ENCODE measurements at regions not wholly inside any gene's neighbourhood (a gene's known extent, or its start where the extent isn't known, plus 50 kb on each side); places are given as distances from the start of the nearest gene placed in this dataset.

- DNase-seq (no peak), FAIRE-seq (no peak)
- Histone ChIP-seq H3K36me3 (ENCODE audit: control insufficient read depth in 2 of 3, insufficient read depth in 3 of 3, low read length in 3 of 3) (no peaks in the 10 kb centered on the region), H3K9me3 (ENCODE audit: control insufficient read depth in 2 of 3, insufficient read depth in 1 of 3, low read length in 3 of 3) (no peaks in the 10 kb centered on the region), H3K9ac (ENCODE audit: low read length in 3 of 3) (no peak overlapping the region), H3K4me3 (ENCODE audit: low read length in 3 of 3) (no peak overlapping the region), H3K4me1 (ENCODE audit: control insufficient read depth in 2 of 3, insufficient read depth in 2 of 3, low read depth in 1 of 3, low read length in 3 of 3) (no peaks in the 10 kb centered on the region), H3K27ac (ENCODE audit: low read depth in 2 of 2, low read length in 2 of 2) (no peak overlapping the region), H3K27me3 (ENCODE audit: control insufficient read depth, insufficient read depth, low read length) (peaks cover 14% of the 10 kb centered on the region)
- intact Hi-C loops (cut with DNase I) = no loop called here
- no peak for TF ChIP-seq CTCF (IDR thresholded peaks at IDR 0.05; ENCODE audit: borderline replicate concordance, extremely low read depth, insufficient read depth)
Observed at GRCh38 chr17:56675876-56676660, 82.6 kb downstream of the NOG start.

GRCh38 chr17:56676810-56677209 is 83.3 kb downstream of the NOG start:
- no peaks in the 10 kb centered on the region for H3K4me1 ChIP-seq (ENCODE audit: control insufficient read depth in 2 of 3, insufficient read depth in 2 of 3, low read depth in 1 of 3, low read length in 3 of 3)
- no peak for TF ChIP-seq CTCF (IDR thresholded peaks at IDR 0.05; ENCODE audit: borderline replicate concordance, extremely low read depth, insufficient read depth)
- peaks cover 14% of the 10 kb centered on the region for H3K27me3 ChIP-seq (ENCODE audit: control insufficient read depth, insufficient read depth, low read length)
- H3K27ac ChIP-seq (ENCODE audit: low read depth in 2 of 2, low read length in 2 of 2) = no peak overlapping the region
- no peaks in the 10 kb centered on the region for H3K9me3 ChIP-seq (ENCODE audit: control insufficient read depth in 2 of 3, insufficient read depth in 1 of 3, low read length in 3 of 3)
- no peaks in the 10 kb centered on the region for H3K36me3 ChIP-seq (ENCODE audit: control insufficient read depth in 2 of 3, insufficient read depth in 3 of 3, low read length in 3 of 3)
- intact Hi-C loops (cut with DNase I) = no loop called here
- no peak for DNase-seq
- FAIRE-seq = no peak
- no peak overlapping the region for H3K4me3 ChIP-seq (ENCODE audit: low read length in 3 of 3)
- H3K9ac ChIP-seq (ENCODE audit: low read length in 3 of 3) = no peak overlapping the region

DNA sequence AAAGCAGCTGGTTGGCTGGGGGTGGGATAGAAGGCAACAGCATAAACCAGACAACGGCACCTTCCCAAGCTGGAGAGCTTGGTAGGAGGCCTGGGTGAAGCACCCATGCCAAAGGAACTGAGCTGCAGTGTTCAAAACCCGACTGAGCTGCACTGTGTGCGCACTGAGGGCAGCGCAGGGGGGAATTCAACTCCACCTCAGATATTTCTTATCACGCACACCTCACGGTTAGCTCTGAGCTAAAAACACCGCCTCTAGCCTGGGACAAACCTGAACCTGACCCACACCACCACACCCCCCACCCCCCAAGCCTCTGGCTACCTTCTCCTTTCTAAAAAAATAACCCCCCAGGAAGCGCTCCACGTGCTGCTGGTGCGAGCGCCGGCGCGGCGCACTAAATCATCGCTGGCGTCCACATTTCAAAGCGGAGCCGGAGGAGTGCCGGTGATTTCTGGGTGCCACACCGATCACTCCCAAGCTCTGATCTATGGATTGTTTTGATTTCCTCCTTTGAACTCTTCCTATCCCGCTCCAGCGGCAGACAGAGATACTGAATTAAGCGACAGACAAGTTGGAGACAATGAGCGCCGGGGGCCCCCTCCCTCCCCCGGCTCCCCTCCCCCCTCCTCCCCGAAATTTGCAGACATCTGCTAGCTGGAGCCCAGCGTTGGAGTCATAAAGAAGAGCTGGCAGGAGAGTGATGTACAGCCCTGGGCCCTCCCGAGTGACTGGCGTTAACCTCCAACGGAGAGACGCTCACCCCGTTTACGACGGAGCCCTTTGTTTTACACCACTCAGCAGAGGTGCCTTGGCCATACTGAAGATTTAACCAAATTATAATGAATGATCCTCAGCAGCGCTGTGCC is 85.0 kb downstream of the NOG start:
- TF ChIP-seq CTCF (IDR thresholded peaks at IDR 0.05; ENCODE audit: borderline replicate concordance, extremely low read depth, insufficient read depth) = no peak
- intact Hi-C loops (cut with DNase I) = no loop called here
- Histone ChIP-seq H3K27ac (ENCODE audit: low read depth in 2 of 2, low read length in 2 of 2) (no peak overlapping the region), H3K27me3 (ENCODE audit: control insufficient read depth, insufficient read depth, low read length) (peaks cover 16% of the 10 kb centered on the region), H3K4me1 (ENCODE audit: control insufficient read depth in 2 of 3, insufficient read depth in 2 of 3, low read depth in 1 of 3, low read length in 3 of 3) (no peaks in the 10 kb centered on the region), H3K4me3 (ENCODE audit: low read length in 3 of 3) (peak overlapping the region; percentile 43 to 53 (median 49)), H3K9ac (ENCODE audit: low read length in 3 of 3) (peak overlapping the region in 1 of 3 donors; percentile 14), H3K9me3 (ENCODE audit: control insufficient read depth in 2 of 3, insufficient read depth in 1 of 3, low read length in 3 of 3) (no peaks in the 10 kb centered on the region), H3K36me3 (ENCODE audit: control insufficient read depth in 2 of 3, insufficient read depth in 3 of 3, low read length in 3 of 3) (no peaks in the 10 kb centered on the region)
- no peak for FAIRE-seq
- peak in 4 of 5 donors; percentile 67 to 76 (median 70) for DNase-seq
